HG02610 (cell line): ENCODE measurements at regions not wholly inside any gene's neighbourhood (a gene's known extent, or its start where the extent isn't known, plus 50 kb on each side); places are given as distances from the start of the nearest gene placed in this dataset.
"Not testable (repeated sequence)": the region's sequence is repeated elsewhere in the genome, so short reads cannot be mapped to it uniquely, and the experiment has no call there.

Experiments used
- ATAC-seq: cut with Tn5 transposase; IDR thresholded peaks from one replicate; pipeline ENCODE4 v1.9.1; 2021; ENCODE audit warnings: mild to moderate bottlenecking, moderate library complexity; ENCODE audit not compliant: unreplicated experiment

- no peak for ATAC-seq
Observed at GRCh38 chr4:58075724-58076123, 965.5 kb upstream of the IGFBP7 start.

- no peak for ATAC-seq
Observed at GRCh38 chr4:58074382-58074781, 964.2 kb upstream of the IGFBP7 start.

- ATAC-seq: no peak
Observed at GRCh38 chr4:58070726-58071125, 960.5 kb upstream of the IGFBP7 start.

GRCh38 chr4:58064653-58065052, 954.5 kb upstream of the IGFBP7 start:
- ATAC-seq: no peak

- no peak for ATAC-seq
Observed at GRCh38 chr4:58063404-58064160, 953.4 kb upstream of the IGFBP7 start.

GRCh38 chr4:58061967-58062366, 951.8 kb upstream of the IGFBP7 start:
- ATAC-seq: no peak

- ATAC-seq: no peak
Observed at GRCh38 chr4:58050439-58050838, 940.3 kb upstream of the IGFBP7 start.

- ATAC-seq: no peak
Observed at GRCh38 chr4:58048491-58048890, 938.3 kb upstream of the IGFBP7 start.

GRCh38 chr4:58042176-58042575, 932.0 kb upstream of the IGFBP7 start:
- no peak for ATAC-seq

- no peak for ATAC-seq
Observed at GRCh38 chr4:57993944-57994343, 883.8 kb upstream of the IGFBP7 start.

- no peak for ATAC-seq
Observed at GRCh38 chr4:57989430-57989829, 879.2 kb upstream of the IGFBP7 start.

- ATAC-seq: no peak
Observed at GRCh38 chr4:57985161-57985560, 875.0 kb upstream of the IGFBP7 start.

GRCh38 chr4:57981123-57981522, 870.9 kb upstream of the IGFBP7 start:
- ATAC-seq: no peak

GRCh38 chr4:57974821-57975220, 864.6 kb upstream of the IGFBP7 start:
- ATAC-seq: no peak

- ATAC-seq: no peak
Observed at GRCh38 chr4:57973819-57974218, 863.6 kb upstream of the IGFBP7 start.

GRCh38 chr4:57971261-57971660, 861.1 kb upstream of the IGFBP7 start:
- ATAC-seq: no peak

GRCh38 chr4:57966987-57967760, 857.0 kb upstream of the IGFBP7 start:
- no peak for ATAC-seq

GRCh38 chr4:57965431-57965830, 855.2 kb upstream of the IGFBP7 start:
- ATAC-seq: not testable (repeated sequence)

- ATAC-seq: peak; percentile 84
Observed at GRCh38 chr4:57945298-57945697, 835.1 kb upstream of the IGFBP7 start.

GRCh38 chr4:57943682-57944081, 833.5 kb upstream of the IGFBP7 start:
- ATAC-seq: no peak

GRCh38 chr4:57937326-57937725, 827.1 kb upstream of the IGFBP7 start:
- ATAC-seq: not testable (repeated sequence)

GRCh38 chr4:57926311-57926710, 816.1 kb upstream of the IGFBP7 start:
- ATAC-seq: no peak
